Stimulated activated CD8-positive, alpha-beta memory T cell treated with anti-CD3 and anti-CD28 coated beads, Interleukin-7, amount 100 ng/mL, for 4 hours (primary cell): ENCODE measurements at regions not wholly inside any gene's neighbourhood (a gene's known extent, or its start where the extent isn't known, plus 50 kb on each side); places are given as distances from the start of the nearest gene placed in this dataset.
"Not testable (repeated sequence)": the region's sequence is repeated elsewhere in the genome, so short reads cannot be mapped to it uniquely, and the experiment has no call there.

ENCODE experiments used
- DNase-seq, 2 donors: peaks; one replicate each; pipeline ENCODE4 v3.0.0-alpha.2; 2020; ENCODE audit warnings: low read depth in 2 of 2

- DNase-seq = no peak
Observed at GRCh38 chr13:73844986-73845385, 289.2 kb downstream of the KLF12 start.

- DNase-seq = no peak
Observed at GRCh38 chr13:73842626-73843025, 291.6 kb downstream of the KLF12 start.

- no peak for DNase-seq
Observed at GRCh38 chr13:73842184-73842583, 292.0 kb downstream of the KLF12 start.

GRCh38 chr13:73837147-73837546, 297.1 kb downstream of the KLF12 start:
- DNase-seq = no peak

- no peak for DNase-seq
Observed at GRCh38 chr13:73835138-73835721, 299.0 kb downstream of the KLF12 start.

- no peak for DNase-seq
Observed at GRCh38 chr13:73833325-73834070, 300.7 kb downstream of the KLF12 start.

GRCh38 chr13:73832825-73833224, 301.4 kb downstream of the KLF12 start:
- no peak for DNase-seq

GRCh38 chr13:73832128-73832588, 302.0 kb downstream of the KLF12 start:
- DNase-seq = no peak

GRCh38 chr13:73829416-73829815, 304.8 kb downstream of the KLF12 start:
- no peak for DNase-seq

- no peak for DNase-seq
Observed at GRCh38 chr13:73828811-73829210, 305.4 kb downstream of the KLF12 start.

GRCh38 chr13:73827434-73827833, 306.8 kb downstream of the KLF12 start:
- no peak for DNase-seq

GRCh38 chr13:73825143-73825542, 309.1 kb downstream of the KLF12 start:
- no peak for DNase-seq

GRCh38 chr13:73822668-73823592, 311.3 kb downstream of the KLF12 start:
- no peak for DNase-seq

- no peak for DNase-seq
Observed at GRCh38 chr13:73820688-73821087, 313.5 kb downstream of the KLF12 start.

GRCh38 chr13:73820285-73820684, 313.9 kb downstream of the KLF12 start:
- no peak for DNase-seq

- DNase-seq = no peak
Observed at GRCh38 chr13:73819711-73820110, 314.5 kb downstream of the KLF12 start.

- DNase-seq = no peak
Observed at GRCh38 chr13:73816702-73817101, 317.5 kb downstream of the KLF12 start.

- no peak for DNase-seq
Observed at GRCh38 chr13:73815796-73816195, 318.4 kb downstream of the KLF12 start.

- DNase-seq = no peak
Observed at GRCh38 chr13:73810647-73811046, 323.6 kb downstream of the KLF12 start.

GRCh38 chr13:73809561-73809960, 324.6 kb downstream of the KLF12 start:
- DNase-seq = no peak

GRCh38 chr13:73808318-73808717, 325.9 kb downstream of the KLF12 start:
- DNase-seq = no peak

- not testable (repeated sequence) for DNase-seq
Observed at GRCh38 chr13:73805326-73805958, 328.8 kb downstream of the KLF12 start.
